Hepatocyte (in vitro differentiated cells): ENCODE measurements at regions not wholly inside any gene's neighbourhood (a gene's known extent, or its start where the extent isn't known, plus 50 kb on each side); places are given as distances from the start of the nearest gene placed in this dataset.

Experiments
- DNase-seq: peaks from one replicate; pipeline ENCODE4 v3.0.0-alpha.2; 2016; ENCODE audit warnings: low spot score
- H2AFZ ChIP-seq: fragments of 200-600 bp; sonication (generic); 2 replicates; pipeline ENCODE4 v1.6.0; 2016; ENCODE audit warnings: antibody characterized with exemption, mild to moderate bottlenecking
- H3K27ac ChIP-seq: fragments of 200-600 bp; sonication (generic); 2 replicates; pipeline ENCODE4 v1.5.1; 2016; ENCODE audit warnings: mild to moderate bottlenecking
- H3K27me3 ChIP-seq: fragments of 200-600 bp; sonication (generic); 2 replicates; pipeline ENCODE4 v1.6.1; 2016
- H3K36me3 ChIP-seq: fragments of 200-600 bp; sonication (generic); replicated peaks from 2 replicates; pipeline ENCODE4 v1.5.1; 2016; ENCODE audit warnings: low read depth; ENCODE audit not compliant: insufficient read depth
- H3K4me1 ChIP-seq: fragments of 200-600 bp; sonication (generic); 2 replicates; pipeline ENCODE4 v1.5.1; 2016; ENCODE audit warnings: mild to moderate bottlenecking, moderate library complexity; ENCODE audit not compliant: insufficient read depth
- H3K4me2 ChIP-seq: fragments of 200-600 bp; sonication (generic); 2 replicates; pipeline ENCODE4 v1.6.0; 2016
- H3K4me3 ChIP-seq: fragments of 200-600 bp; sonication (generic); 2 replicates; pipeline ENCODE4 v1.5.1; 2016; ENCODE audit warnings: mild to moderate bottlenecking
- H3K79me2 ChIP-seq: fragments of 200-600 bp; sonication (generic); 2 replicates; pipeline ENCODE4 v1.6.0; 2017; ENCODE audit warnings: mild to moderate bottlenecking
- H3K9me2 ChIP-seq: fragments of 200-600 bp; sonication (generic); replicated peaks from 2 replicates; pipeline ENCODE4 v1.6.0; 2017; ENCODE audit warnings: mild to moderate bottlenecking; ENCODE audit not compliant: insufficient read depth
- H3K9me3 ChIP-seq: fragments of 200-600 bp; sonication (generic); 2 replicates; pipeline ENCODE4 v1.5.1; 2016; ENCODE audit warnings: low read depth, mild to moderate bottlenecking
- H4K20me1 ChIP-seq: fragments of 200-600 bp; sonication (generic); 2 replicates; pipeline ENCODE4 v1.6.0; 2016; ENCODE audit warnings: mild to moderate bottlenecking; ENCODE audit not compliant: insufficient read depth, poor library complexity, severe bottlenecking
- EZH2 ChIP-seq: fragments of 200-600 bp; sonication (generic); IDR thresholded peaks from 2 replicates; pipeline ENCODE4 v1.6.1; 2016; ENCODE audit warnings: antibody characterized with exemption, mild to moderate bottlenecking, borderline replicate concordance
- EZH2phosphoT487 ChIP-seq: fragments of 200-600 bp; sonication (generic); IDR thresholded peaks from one replicate; pipeline ENCODE4 v1.6.1; 2018; ENCODE audit warnings: antibody characterized with exemption, mild to moderate bottlenecking, low read depth, moderate library complexity; ENCODE audit not compliant: unreplicated experiment, severe bottlenecking
- WGBS: methylation state at CpG from one replicate; pipeline ENCODE4 v1.1.6; 2016; ENCODE audit warnings: low lambda C conversion rate; ENCODE audit errors: missing lambda C conversion rate; 5-methylcytosine and 5-hydroxymethylcytosine counted together
- TF ChIP-seq, protein P1 (sequence below): fragments of 200-600 bp; sonication (generic); IDR thresholded peaks from 2 replicates; pipeline ENCODE4 v1.5.1; 2016; ENCODE audit warnings: antibody characterized with exemption, mild to moderate bottlenecking; ENCODE audit not compliant: poor library complexity

GRCh38 chr2:103103678-103104077 lies 341.8 kb downstream of the TMEM182 start:
- TF ChIP-seq EZH2phosphoT487 (no peak), EZH2 (no peak)
- TF ChIP-seq, protein P1, sequence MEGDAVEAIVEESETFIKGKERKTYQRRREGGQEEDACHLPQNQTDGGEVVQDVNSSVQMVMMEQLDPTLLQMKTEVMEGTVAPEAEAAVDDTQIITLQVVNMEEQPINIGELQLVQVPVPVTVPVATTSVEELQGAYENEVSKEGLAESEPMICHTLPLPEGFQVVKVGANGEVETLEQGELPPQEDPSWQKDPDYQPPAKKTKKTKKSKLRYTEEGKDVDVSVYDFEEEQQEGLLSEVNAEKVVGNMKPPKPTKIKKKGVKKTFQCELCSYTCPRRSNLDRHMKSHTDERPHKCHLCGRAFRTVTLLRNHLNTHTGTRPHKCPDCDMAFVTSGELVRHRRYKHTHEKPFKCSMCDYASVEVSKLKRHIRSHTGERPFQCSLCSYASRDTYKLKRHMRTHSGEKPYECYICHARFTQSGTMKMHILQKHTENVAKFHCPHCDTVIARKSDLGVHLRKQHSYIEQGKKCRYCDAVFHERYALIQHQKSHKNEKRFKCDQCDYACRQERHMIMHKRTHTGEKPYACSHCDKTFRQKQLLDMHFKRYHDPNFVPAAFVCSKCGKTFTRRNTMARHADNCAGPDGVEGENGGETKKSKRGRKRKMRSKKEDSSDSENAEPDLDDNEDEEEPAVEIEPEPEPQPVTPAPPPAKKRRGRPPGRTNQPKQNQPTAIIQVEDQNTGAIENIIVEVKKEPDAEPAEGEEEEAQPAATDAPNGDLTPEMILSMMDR = no peak
- Histone ChIP-seq H3K27ac (no peak overlapping the region), H3K4me1 (no peaks in the 10 kb centered on the region), H3K9me2 (no peaks in the 10 kb centered on the region), H2AFZ (no peak overlapping the region), H3K79me2 (no peaks in the 10 kb centered on the region), H3K4me2 (no peak overlapping the region), H3K36me3 (no peaks in the 10 kb centered on the region), H3K4me3 (no peak overlapping the region), H4K20me1 (no peaks in the 10 kb centered on the region), H3K9me3 (no peaks in the 10 kb centered on the region), H3K27me3 (no peaks in the 10 kb centered on the region)
- 81% methylated on average over 1 of the region's 1 CpG for WGBS
- no peak for DNase-seq

DNA sequence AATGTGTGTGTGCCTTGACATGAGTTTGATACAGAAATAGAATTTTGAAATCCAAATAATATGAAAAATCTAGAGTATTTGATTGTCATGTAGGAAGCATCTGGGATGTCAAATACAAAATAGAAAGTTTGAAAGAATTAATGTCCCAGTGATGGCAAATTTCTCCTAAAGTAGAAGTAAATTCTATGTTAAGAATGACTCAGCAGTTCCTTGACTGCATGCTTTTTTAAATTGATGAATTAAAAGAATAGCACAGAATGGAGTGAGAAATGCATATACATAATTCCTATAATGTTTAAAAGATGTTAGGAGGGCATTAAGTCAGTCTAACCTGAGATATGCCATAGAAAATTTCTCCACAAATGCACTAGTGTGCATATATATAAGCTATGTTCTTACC lies 357.5 kb downstream of the TMEM182 start:
- H3K27ac ChIP-seq = no peak overlapping the region
- H3K9me3 ChIP-seq = no peaks in the 10 kb centered on the region
- no peaks in the 10 kb centered on the region for H3K4me1 ChIP-seq
- H3K79me2 ChIP-seq = no peaks in the 10 kb centered on the region
- no peaks in the 10 kb centered on the region for H3K9me2 ChIP-seq
- H4K20me1 ChIP-seq = no peaks in the 10 kb centered on the region
- TF ChIP-seq EZH2phosphoT487 (no peak), EZH2 (no peak)
- TF ChIP-seq, protein P1 = no peak
- H3K4me3 ChIP-seq = no peak overlapping the region
- H3K27me3 ChIP-seq = no peaks in the 10 kb centered on the region
- H2AFZ ChIP-seq = no peak overlapping the region
- H3K4me2 ChIP-seq = no peak overlapping the region
- DNase-seq = no peak
- H3K36me3 ChIP-seq = no peaks in the 10 kb centered on the region

GRCh38 chr2:103121106-103121505 lies 359.3 kb downstream of the TMEM182 start:
- Histone ChIP-seq H3K27ac (no peak overlapping the region), H3K4me1 (no peaks in the 10 kb centered on the region), H3K9me2 (no peaks in the 10 kb centered on the region), H3K9me3 (no peaks in the 10 kb centered on the region), H2AFZ (no peak overlapping the region), H3K79me2 (no peaks in the 10 kb centered on the region), H4K20me1 (no peaks in the 10 kb centered on the region), H3K27me3 (no peaks in the 10 kb centered on the region), H3K36me3 (no peaks in the 10 kb centered on the region), H3K4me2 (no peak overlapping the region), H3K4me3 (no peak overlapping the region)
- TF ChIP-seq EZH2phosphoT487 (no peak), EZH2 (no peak)
- TF ChIP-seq, protein P1 = no peak
- WGBS = 44% methylated on average over 1 of the region's 1 CpG
- no peak for DNase-seq

- H3K9me3 ChIP-seq = no peaks in the 10 kb centered on the region
- no peak overlapping the region for H3K27ac ChIP-seq
- H3K79me2 ChIP-seq = no peaks in the 10 kb centered on the region
- WGBS = 80% methylated on average over 2 of the region's 2 CpGs
- H3K36me3 ChIP-seq = no peaks in the 10 kb centered on the region
- TF ChIP-seq EZH2phosphoT487 = no peak
- TF ChIP-seq, protein P1 = no peak
- TF ChIP-seq EZH2 = no peak
- no peaks in the 10 kb centered on the region for H3K9me2 ChIP-seq
- no peak overlapping the region for H3K4me3 ChIP-seq
- no peak overlapping the region for H2AFZ ChIP-seq
- H3K4me2 ChIP-seq = no peak overlapping the region
- no peak for DNase-seq
- no peaks in the 10 kb centered on the region for H3K27me3 ChIP-seq
- no peaks in the 10 kb centered on the region for H4K20me1 ChIP-seq
- no peaks in the 10 kb centered on the region for H3K4me1 ChIP-seq
These were observed 361.7 kb downstream of the TMEM182 start for GRCh38 chr2:103123516-103123915.
